ENCODE measurements at regions not wholly inside any gene's neighbourhood (a gene's known extent, or its start where the extent isn't known, plus 50 kb on each side); places are given as distances from the start of the nearest gene placed in this dataset.

- Histone ChIP-seq H3K9ac (ENCODE audit: insufficient read depth in 1 of 2, low read depth in 2 of 2, low read length in 2 of 2) (no peak overlapping the region), H3K27me3 (ENCODE audit: control insufficient read depth in 2 of 2, insufficient read depth in 2 of 2, low read length in 2 of 2) (no peaks in the 10 kb centered on the region), H3K9me3 (replicated peaks; ENCODE audit: control insufficient read depth, insufficient read depth, low read depth, low read length) (no peaks in the 10 kb centered on the region), H3K36me3 (ENCODE audit: control insufficient read depth, insufficient read depth, low read length) (no peaks in the 10 kb centered on the region), H3K4me2 (ENCODE audit: insufficient read depth, low read length) (no peak overlapping the region), H3K4me1 (replicated peaks in 1 of 2; ENCODE audit: control insufficient read depth in 2 of 2, insufficient read depth in 2 of 2, low read length in 2 of 2) (no peaks in the 10 kb centered on the region), H3K79me2 (ENCODE audit: control insufficient read depth, insufficient read depth, low read length) (no peaks in the 10 kb centered on the region), H4K20me1 (replicated peaks; ENCODE audit: control insufficient read depth, insufficient read depth, low read length) (no peaks in the 10 kb centered on the region), H2AFZ (ENCODE audit: low read depth, low read length) (no peak overlapping the region), H3K4me3 (no peak overlapping the region), H3K27ac (ENCODE audit: extremely low read depth, low read depth, low read length) (no peak overlapping the region), H3K9me1 (ENCODE audit: control insufficient read depth, insufficient read depth, low read length) (no peaks in the 10 kb centered on the region)
- no peak for FAIRE-seq
- in situ Hi-C loops (cut with MboI) (no loop called here), intact Hi-C loops (cut with micrococcal nuclease) (no loop called here)
- ATAC-seq, result no peak
- ChIA-PET POLR2A (no interaction called here), CTCF (ENCODE audit: low intra/inter-chr PET ratio) (no interaction called here)
- WGBS (ENCODE audit: insufficient coverage, low coverage, missing lambda C conversion rate), result 4% methylated on average over 3 of the region's 3 CpGs
- no TSS peak for BruUV-seq (replicated peaks)
- TF ChIP-seq NR1H2 (CRISPR knock-in tag; IDR thresholded peaks at IDR 0.05) (no peak), CBFA2T3 (IDR thresholded peaks at IDR 0.05) (no peak), RFX5 (IDR thresholded peaks at IDR 0.05; ENCODE audit: low read depth, low read length) (no peak), U2AF1 (optimal IDR thresholded peaks at IDR 0.05; ENCODE audit: low read depth, low read length) (no peak)
- TF ChIP-seq, protein P1, sequence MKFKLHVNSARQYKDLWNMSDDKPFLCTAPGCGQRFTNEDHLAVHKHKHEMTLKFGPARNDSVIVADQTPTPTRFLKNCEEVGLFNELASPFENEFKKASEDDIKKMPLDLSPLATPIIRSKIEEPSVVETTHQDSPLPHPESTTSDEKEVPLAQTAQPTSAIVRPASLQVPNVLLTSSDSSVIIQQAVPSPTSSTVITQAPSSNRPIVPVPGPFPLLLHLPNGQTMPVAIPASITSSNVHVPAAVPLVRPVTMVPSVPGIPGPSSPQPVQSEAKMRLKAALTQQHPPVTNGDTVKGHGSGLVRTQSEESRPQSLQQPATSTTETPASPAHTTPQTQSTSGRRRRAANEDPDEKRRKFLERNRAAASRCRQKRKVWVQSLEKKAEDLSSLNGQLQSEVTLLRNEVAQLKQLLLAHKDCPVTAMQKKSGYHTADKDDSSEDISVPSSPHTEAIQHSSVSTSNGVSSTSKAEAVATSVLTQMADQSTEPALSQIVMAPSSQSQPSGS (CRISPR knock-in tag; IDR thresholded peaks at IDR 0.05), result no peak
- DNase-seq (ENCODE audit: extremely low read depth in 1 of 4, low spot score in 3 of 4), result no peak
Observed at GRCh38 chr5:114054594-114054993, 307.3 kb upstream of the KCNN2 start.
